Thyroid gland (tissue), 4 donors: ENCODE measurements at regions not wholly inside any gene's neighbourhood (a gene's known extent, or its start where the extent isn't known, plus 50 kb on each side); places are given as distances from the start of the nearest gene placed in this dataset.

Source experiments
- DNase-seq, 2 donors: peaks; one replicate each; pipeline ENCODE4 v3.0.0-alpha.2; 2019
- H3K27ac ChIP-seq, 3 donors: fragments of 200-600 bp; sonication (generic); 1 replicate in 2 of 3; 2 replicates in 1 of 3; pipeline ENCODE4 v1.5.1; 2016 to 2019; ENCODE audit warnings: mild to moderate bottlenecking in 1 of 3, moderate library complexity in 1 of 3
- H3K27me3 ChIP-seq: fragments of 200-600 bp; sonication (generic); one replicate; pipeline ENCODE4 v1.5.1; 2019
- H3K36me3 ChIP-seq, 2 donors: fragments of 200-600 bp; sonication (generic); one replicate each; pipeline ENCODE4 v1.5.1; 2016 to 2019
- H3K4me1 ChIP-seq, 2 donors: fragments of 200-600 bp; sonication (generic); one replicate each; pipeline ENCODE4 v1.5.1; 2017 to 2019
- H3K4me3 ChIP-seq, 3 donors: fragments of 200-600 bp; sonication (generic); replicated peaks in 1 of 3; 1 replicate in 2 of 3; 2 replicates in 1 of 3; pipeline ENCODE4 v1.5.1; 2016; ENCODE audit warnings: mild to moderate bottlenecking in 1 of 3
- H3K9me3 ChIP-seq: fragments of 200-600 bp; sonication (generic); one replicate; pipeline ENCODE4 v1.5.1; 2017
- POLR2A ChIP-seq, 2 donors: fragments of 450-650 bp; IDR thresholded peaks; one replicate each; pipeline ENCODE4 v1.6.1; 2017; ENCODE audit warnings: antibody characterized with exemption in 2 of 2, mild to moderate bottlenecking in 2 of 2, moderate library complexity in 1 of 2
- WGBS, 2 donors: methylation state at CpG; one replicate each; pipeline ENCODE4 v1.1.5; 2017; 5-methylcytosine and 5-hydroxymethylcytosine counted together
- intact Hi-C: fragments of 100-400 bp; cut with DNase I; formaldehyde crosslinking; loops from one replicate; pipeline ENCODE4 v1.15.1; 2023
- TF ChIP-seq, protein P1 (sequence below), 6 experiments: fragments of 200-600 bp in 3 of 6; fragments of 450-650 bp in 3 of 6; sonication (generic) in 3 of 6; IDR thresholded peaks; one replicate each; pipeline ENCODE4 v1.5.1; 2016 to 2019; ENCODE audit warnings: antibody characterized with exemption in 6 of 6, mild to moderate bottlenecking in 2 of 6, inconsistent platforms in 1 of 6, moderate library complexity in 1 of 6

DNA sequence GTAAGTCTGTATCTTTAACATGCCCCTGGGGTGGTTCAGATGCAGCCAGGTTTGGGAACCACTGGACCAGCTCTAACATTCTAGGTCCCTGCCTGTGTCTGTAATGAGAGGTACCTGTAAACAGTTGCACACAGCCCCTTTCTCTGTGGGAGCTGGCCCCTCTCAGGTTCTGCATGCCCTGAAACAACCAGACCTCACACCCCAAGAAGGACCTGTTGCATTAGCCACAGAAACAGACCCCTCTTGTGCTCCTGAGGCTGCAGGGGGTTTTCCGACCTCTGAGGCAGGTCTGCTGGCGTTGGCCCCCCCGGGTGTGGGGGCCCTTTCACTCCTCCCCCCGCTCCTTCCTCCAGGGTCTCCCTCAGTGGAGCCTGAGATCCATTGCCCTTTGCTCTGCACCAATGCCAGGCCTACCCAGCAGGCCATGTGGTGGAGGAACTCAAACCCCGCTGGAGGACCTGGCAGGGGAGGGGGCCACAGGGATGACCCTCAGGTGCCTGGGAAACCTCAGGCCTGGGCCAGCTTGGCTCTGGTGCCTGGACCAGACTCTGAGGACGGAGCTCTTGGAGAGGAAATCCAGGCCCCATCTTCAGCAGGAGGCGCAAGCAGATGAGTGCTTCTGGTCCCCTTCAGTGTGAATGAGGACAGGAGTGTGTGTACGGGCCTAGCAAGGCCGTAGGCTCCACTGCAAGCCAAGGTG lies 61.4 kb upstream of the PJA1 start:
- Histone ChIP-seq H3K36me3 (no peaks in the 10 kb centered on the region), H3K27me3 (no peaks in the 10 kb centered on the region), H3K27ac (no peak overlapping the region), H3K4me3 (no peak overlapping the region), H3K9me3 (no peaks in the 10 kb centered on the region), H3K4me1 (no peaks in the 10 kb centered on the region)
- 92% methylated on average over 6 of the region's 9 CpGs; no CpG with 5 or more reads in 1 of the 2 donors for WGBS, 2 donors
- DNase-seq, result no peak
- TF ChIP-seq, protein P1, sequence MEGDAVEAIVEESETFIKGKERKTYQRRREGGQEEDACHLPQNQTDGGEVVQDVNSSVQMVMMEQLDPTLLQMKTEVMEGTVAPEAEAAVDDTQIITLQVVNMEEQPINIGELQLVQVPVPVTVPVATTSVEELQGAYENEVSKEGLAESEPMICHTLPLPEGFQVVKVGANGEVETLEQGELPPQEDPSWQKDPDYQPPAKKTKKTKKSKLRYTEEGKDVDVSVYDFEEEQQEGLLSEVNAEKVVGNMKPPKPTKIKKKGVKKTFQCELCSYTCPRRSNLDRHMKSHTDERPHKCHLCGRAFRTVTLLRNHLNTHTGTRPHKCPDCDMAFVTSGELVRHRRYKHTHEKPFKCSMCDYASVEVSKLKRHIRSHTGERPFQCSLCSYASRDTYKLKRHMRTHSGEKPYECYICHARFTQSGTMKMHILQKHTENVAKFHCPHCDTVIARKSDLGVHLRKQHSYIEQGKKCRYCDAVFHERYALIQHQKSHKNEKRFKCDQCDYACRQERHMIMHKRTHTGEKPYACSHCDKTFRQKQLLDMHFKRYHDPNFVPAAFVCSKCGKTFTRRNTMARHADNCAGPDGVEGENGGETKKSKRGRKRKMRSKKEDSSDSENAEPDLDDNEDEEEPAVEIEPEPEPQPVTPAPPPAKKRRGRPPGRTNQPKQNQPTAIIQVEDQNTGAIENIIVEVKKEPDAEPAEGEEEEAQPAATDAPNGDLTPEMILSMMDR (IDR thresholded peaks at IDR 0.05), result no peak
- no peak for TF ChIP-seq POLR2A (IDR thresholded peaks at IDR 0.05)
- intact Hi-C loops, result no loop called here

DNA sequence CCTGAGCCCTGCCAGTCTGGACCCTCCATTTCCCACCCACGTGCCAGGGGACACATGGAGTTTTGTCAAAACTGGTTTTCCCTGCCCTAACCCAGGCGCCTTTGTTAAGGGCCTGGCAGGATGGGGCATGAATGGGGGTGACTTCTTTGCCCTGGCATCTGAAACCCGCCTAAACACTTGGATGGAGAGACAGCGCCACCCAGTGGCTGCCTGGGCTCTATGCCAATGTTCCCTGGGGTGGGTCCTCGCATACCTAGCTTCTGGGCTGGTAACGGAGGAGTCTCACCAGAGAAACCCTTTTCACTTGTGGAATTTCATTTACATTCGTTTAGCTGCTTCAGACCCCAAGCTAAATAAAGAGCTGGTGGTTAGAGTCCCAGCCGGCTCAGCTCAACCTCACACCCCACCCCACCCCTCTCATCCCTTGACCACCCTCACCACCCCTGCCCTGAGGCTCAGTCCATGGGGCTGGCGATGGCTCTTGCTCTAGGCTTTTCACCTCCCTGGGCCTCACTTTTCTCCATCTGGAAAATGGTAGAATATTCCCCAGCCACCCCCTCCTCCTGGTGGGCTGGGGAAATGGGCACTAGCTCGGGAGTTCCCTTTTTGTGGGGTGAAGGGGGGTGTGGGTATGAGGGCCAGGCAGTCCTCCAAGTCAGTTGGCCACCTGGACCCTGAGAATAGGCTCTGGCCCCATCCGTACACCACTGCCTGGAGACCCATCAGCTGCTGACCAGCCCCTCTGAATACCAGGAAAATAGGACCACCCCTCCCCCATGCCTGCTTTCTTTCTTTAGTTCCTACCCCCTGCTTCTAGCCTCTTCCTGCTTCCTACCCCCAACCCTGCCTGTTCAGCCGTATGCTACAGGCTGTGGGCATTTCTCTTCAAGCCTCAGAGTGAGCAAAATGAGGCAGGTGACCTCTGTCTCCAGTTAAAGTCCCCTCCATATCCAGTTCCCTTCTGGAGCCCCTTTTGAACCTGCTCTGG lies 57.1 kb upstream of the PJA1 start:
- intact Hi-C loops, result loop anchor here (5.0 kb wide), 2 partner anchors 130 to 395 kb away; partner anchors contain the start of gene EFNB1
- 21 to 23% methylated on average over 5 of the region's 12 CpGs for WGBS, 2 donors

DNA sequence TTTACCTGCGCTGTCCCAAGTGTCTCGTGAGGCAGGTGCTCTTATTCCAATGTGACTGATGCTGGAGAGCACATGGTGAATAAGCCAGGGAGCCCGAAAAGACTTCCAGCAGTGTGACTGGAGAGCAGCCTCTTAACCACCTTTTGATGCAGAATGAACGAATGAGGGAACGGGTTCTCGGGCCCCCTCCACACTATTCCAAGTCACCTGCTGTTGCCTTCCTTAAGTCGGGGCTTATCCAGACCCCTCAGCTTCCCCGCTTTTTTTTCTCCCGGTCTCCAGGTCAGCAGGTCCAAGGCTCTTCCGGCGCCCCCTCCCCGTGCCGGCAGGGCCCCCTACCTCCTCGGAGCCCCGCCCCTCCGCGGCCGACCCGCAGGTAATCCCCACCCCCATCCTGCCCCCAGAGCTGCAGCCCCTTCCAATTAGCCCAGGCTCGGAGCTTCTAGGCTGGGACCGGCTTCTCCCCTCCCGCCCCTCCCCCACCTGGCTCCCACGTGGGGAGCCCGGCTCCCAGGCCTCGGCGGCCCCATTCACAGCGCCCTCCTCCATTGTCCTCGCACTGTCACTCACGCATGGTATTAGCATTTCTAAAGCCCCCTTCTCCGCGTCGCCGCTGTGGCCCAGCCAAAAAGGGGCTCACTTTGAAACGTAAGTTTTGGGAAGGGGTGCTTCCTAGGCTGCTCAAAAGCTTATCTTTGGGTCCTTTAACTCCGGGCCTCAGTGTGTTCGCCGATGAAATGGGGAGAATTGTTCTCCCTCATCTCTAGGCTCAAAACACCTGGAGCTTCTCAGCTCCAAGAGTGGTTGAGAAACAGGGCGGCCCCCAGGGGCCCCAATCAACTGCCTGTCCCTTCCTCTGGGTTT lies 56.2 kb upstream of the PJA1 start:
- Histone ChIP-seq H3K27ac (no peak overlapping the region), H3K9me3 (no peaks in the 10 kb centered on the region), H3K27me3 (no peaks in the 10 kb centered on the region), H3K4me1 (peaks cover 0 to 3% of the 10 kb centered on the region in 2 donors), H3K4me3 (no peak overlapping the region), H3K36me3 (no peaks in the 10 kb centered on the region)
- intact Hi-C loops, result loop anchor here (5.0 kb wide), 2 partner anchors 129 to 394 kb away; partner anchors contain the start of gene EFNB1
- no peak for TF ChIP-seq POLR2A (IDR thresholded peaks at IDR 0.05)
- TF ChIP-seq, protein P1 (IDR thresholded peaks at IDR 0.05), result no peak
- DNase-seq, result peak in 1 of 2 donors; percentile 10
- WGBS, 2 donors, result 28 to 45% methylated on average over 9 to 14 of the region's 38 CpGs

More for the DNA sequence above, 57.1 kb upstream of the PJA1 start:
- peak; percentile 74 to 78 for DNase-seq
- Histone ChIP-seq H3K27me3 (no peaks in the 10 kb centered on the region), H3K36me3 (no peaks in the 10 kb centered on the region), H3K9me3 (no peaks in the 10 kb centered on the region), H3K4me1 (no peaks in the 10 kb centered on the region), H3K27ac (no peak overlapping the region), H3K4me3 (no peak overlapping the region)
- no peak for TF ChIP-seq POLR2A (IDR thresholded peaks at IDR 0.05)
- TF ChIP-seq, protein P1 (IDR thresholded peaks at IDR 0.05), result peak; percentile 36 to 77 (median 69)

DNA sequence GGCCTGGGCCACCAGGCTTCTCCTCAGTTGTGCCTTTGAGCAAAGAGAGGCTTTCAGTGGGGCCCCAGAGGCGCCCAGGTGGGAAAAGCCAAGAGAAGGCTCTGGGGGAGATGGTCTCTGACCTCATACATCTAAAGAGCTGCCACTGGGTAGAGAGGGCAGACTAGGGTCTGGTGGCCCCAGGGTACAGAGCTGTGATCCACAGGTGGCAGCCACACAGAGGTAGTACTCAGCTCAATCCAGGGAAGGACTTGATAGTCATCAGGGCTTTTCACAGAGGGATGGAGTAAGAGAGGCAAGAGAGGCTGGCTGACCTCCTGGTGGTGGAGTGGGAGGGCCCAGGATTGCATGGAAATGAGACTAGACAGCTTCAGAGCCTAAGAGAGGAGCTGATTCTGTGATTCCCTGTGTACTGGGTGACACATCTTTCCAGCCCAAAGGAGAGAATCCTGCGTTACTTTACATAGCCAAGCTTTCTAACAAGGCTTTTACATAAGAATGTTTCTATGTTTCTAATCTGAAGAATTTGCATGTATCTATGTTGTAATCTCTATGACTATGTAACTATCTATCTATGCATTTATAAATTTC lies 53.2 kb upstream of the PJA1 start:
- no peaks in the 10 kb centered on the region for H3K36me3 ChIP-seq
- WGBS, 2 donors, result 82 to 91% methylated on average over 1 to 2 of the region's 2 CpGs
- intact Hi-C loops, result no loop called here
- H3K27ac ChIP-seq, result no peak overlapping the region
- no peak for DNase-seq
- H3K9me3 ChIP-seq, result no peaks in the 10 kb centered on the region
- TF ChIP-seq, protein P1 (IDR thresholded peaks at IDR 0.05), result no peak
- no peak for TF ChIP-seq POLR2A (IDR thresholded peaks at IDR 0.05)
- peaks cover 0 to 7% of the 10 kb centered on the region in 2 donors for H3K4me1 ChIP-seq
- no peak overlapping the region for H3K4me3 ChIP-seq
- H3K27me3 ChIP-seq, result no peaks in the 10 kb centered on the region
